ENCODE measurements at regions not wholly inside any gene's neighbourhood (a gene's known extent, or its start where the extent isn't known, plus 50 kb on each side); places are given as distances from the start of the nearest gene placed in this dataset.
"Not testable (repeated sequence)": the region's sequence is repeated elsewhere in the genome, so short reads cannot be mapped to it uniquely, and the experiment has no call there.

- H3K36me3 ChIP-seq (ENCODE audit: insufficient read depth, low read length): no peaks in the 10 kb centered on the region
- peak; percentile 45 for DNase-seq (ENCODE audit: insufficient read length, low spot score, missing footprints)
- H3K4me3 ChIP-seq (ENCODE audit: insufficient read depth, low read length): no peak overlapping the region
- no peak overlapping the region for H3K4me2 ChIP-seq (ENCODE audit: insufficient read depth, low read length)
- no peaks in the 10 kb centered on the region for H3K79me2 ChIP-seq (ENCODE audit: insufficient read depth, low read length)
- H3K4me1 ChIP-seq (ENCODE audit: insufficient read depth, low read length): peaks cover 16% of the 10 kb centered on the region
- H2AFZ ChIP-seq (ENCODE audit: low read length): no peak overlapping the region
- H3K27ac ChIP-seq (ENCODE audit: low read depth, low read length): no peak overlapping the region
- no peak for TF ChIP-seq CTCF (IDR thresholded peaks at IDR 0.05; ENCODE audit: extremely low read depth, low read depth, low read length)
- no peaks in the 10 kb centered on the region for H4K20me1 ChIP-seq (ENCODE audit: insufficient read depth, low read length)
- no peaks in the 10 kb centered on the region for H3K9me3 ChIP-seq (ENCODE audit: low read depth, low read length)
- no peaks in the 10 kb centered on the region for H3K27me3 ChIP-seq (ENCODE audit: insufficient read depth, low read length)
Measured at GRCh38 chr11:103808252-103808651, 228.2 kb upstream of the DDI1 start.

- Histone ChIP-seq H3K4me1 (ENCODE audit: insufficient read depth, low read length) (peaks cover 8% of the 10 kb centered on the region), H2AFZ (ENCODE audit: low read length) (no peak overlapping the region), H3K9me3 (ENCODE audit: low read depth, low read length) (no peaks in the 10 kb centered on the region), H3K4me2 (ENCODE audit: insufficient read depth, low read length) (no peak overlapping the region), H3K27me3 (ENCODE audit: insufficient read depth, low read length) (no peaks in the 10 kb centered on the region), H3K36me3 (ENCODE audit: insufficient read depth, low read length) (no peaks in the 10 kb centered on the region), H3K4me3 (ENCODE audit: insufficient read depth, low read length) (no peak overlapping the region), H3K27ac (ENCODE audit: low read depth, low read length) (no peak overlapping the region), H3K79me2 (ENCODE audit: insufficient read depth, low read length) (no peaks in the 10 kb centered on the region), H4K20me1 (ENCODE audit: insufficient read depth, low read length) (no peaks in the 10 kb centered on the region)
- no peak for TF ChIP-seq CTCF (IDR thresholded peaks at IDR 0.05; ENCODE audit: extremely low read depth, low read depth, low read length)
- DNase-seq (ENCODE audit: insufficient read length, low spot score, missing footprints): no peak
Measured at GRCh38 chr11:103811870-103812455, 224.5 kb upstream of the DDI1 start.

GRCh38 chr11:103812680-103813079, 223.8 kb upstream of the DDI1 start:
- no peaks in the 10 kb centered on the region for H3K27me3 ChIP-seq (ENCODE audit: insufficient read depth, low read length)
- H3K4me2 ChIP-seq (ENCODE audit: insufficient read depth, low read length): no peak overlapping the region
- H3K27ac ChIP-seq (ENCODE audit: low read depth, low read length): no peak overlapping the region
- no peaks in the 10 kb centered on the region for H3K9me3 ChIP-seq (ENCODE audit: low read depth, low read length)
- no peak overlapping the region for H3K4me3 ChIP-seq (ENCODE audit: insufficient read depth, low read length)
- H3K36me3 ChIP-seq (ENCODE audit: insufficient read depth, low read length): no peaks in the 10 kb centered on the region
- TF ChIP-seq CTCF (IDR thresholded peaks at IDR 0.05; ENCODE audit: extremely low read depth, low read depth, low read length): no peak
- H2AFZ ChIP-seq (ENCODE audit: low read length): no peak overlapping the region
- H4K20me1 ChIP-seq (ENCODE audit: insufficient read depth, low read length): no peaks in the 10 kb centered on the region
- no peak for DNase-seq (ENCODE audit: insufficient read length, low spot score, missing footprints)
- peaks cover 3% of the 10 kb centered on the region for H3K4me1 ChIP-seq (ENCODE audit: insufficient read depth, low read length)
- no peaks in the 10 kb centered on the region for H3K79me2 ChIP-seq (ENCODE audit: insufficient read depth, low read length)

- H3K4me2 ChIP-seq (ENCODE audit: insufficient read depth, low read length); H3K36me3 ChIP-seq (ENCODE audit: insufficient read depth, low read length); H3K27me3 ChIP-seq (ENCODE audit: insufficient read depth, low read length); H3K4me1 ChIP-seq (ENCODE audit: insufficient read depth, low read length); H3K4me3 ChIP-seq (ENCODE audit: insufficient read depth, low read length); H3K9me3 ChIP-seq (ENCODE audit: low read depth, low read length); H3K79me2 ChIP-seq (ENCODE audit: insufficient read depth, low read length); H4K20me1 ChIP-seq (ENCODE audit: insufficient read depth, low read length); H3K27ac ChIP-seq (ENCODE audit: low read depth, low read length); DNase-seq (ENCODE audit: insufficient read length, low spot score, missing footprints); H2AFZ ChIP-seq (ENCODE audit: low read length): not testable (repeated sequence)
Measured at GRCh38 chr11:103820345-103820744, 216.1 kb upstream of the DDI1 start.
